ENCODE measurements at regions not wholly inside any gene's neighbourhood (a gene's known extent, or its start where the extent isn't known, plus 50 kb on each side); places are given as distances from the start of the nearest gene placed in this dataset.

DNA sequence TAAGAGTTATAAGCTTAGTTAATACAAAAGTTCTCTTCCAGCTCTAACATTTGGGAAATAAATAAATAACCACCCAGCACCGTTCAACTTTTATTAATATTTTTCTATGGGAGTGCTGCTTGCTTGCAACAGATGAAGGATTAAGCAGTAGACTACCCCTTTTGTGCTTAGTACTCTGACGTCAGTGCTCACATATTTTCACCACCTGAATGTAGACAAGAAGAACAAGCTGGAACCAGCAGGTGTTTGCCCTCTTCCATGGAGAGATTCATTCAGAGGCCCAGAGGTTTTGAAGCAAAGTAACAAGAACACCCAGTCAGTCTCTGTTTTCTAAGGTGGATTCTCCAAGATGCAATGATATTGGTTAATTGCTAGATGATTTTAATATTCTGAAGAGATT lies 307.1 kb upstream of the PIK3C3 start:
- Histone ChIP-seq H3K27me3 (replicated peaks; ENCODE audit: insufficient read depth) (no peaks in the 10 kb centered on the region), H3K27ac (no peak overlapping the region), H3K4me3 (no peak overlapping the region), H3K4me1 (ENCODE audit: control insufficient read depth in 1 of 2, low read depth in 2 of 2) (no peaks in the 10 kb centered on the region), H3K36me3 (no peaks in the 10 kb centered on the region), H3K9me3 (no peaks in the 10 kb centered on the region)
- TF ChIP-seq, protein P1, sequence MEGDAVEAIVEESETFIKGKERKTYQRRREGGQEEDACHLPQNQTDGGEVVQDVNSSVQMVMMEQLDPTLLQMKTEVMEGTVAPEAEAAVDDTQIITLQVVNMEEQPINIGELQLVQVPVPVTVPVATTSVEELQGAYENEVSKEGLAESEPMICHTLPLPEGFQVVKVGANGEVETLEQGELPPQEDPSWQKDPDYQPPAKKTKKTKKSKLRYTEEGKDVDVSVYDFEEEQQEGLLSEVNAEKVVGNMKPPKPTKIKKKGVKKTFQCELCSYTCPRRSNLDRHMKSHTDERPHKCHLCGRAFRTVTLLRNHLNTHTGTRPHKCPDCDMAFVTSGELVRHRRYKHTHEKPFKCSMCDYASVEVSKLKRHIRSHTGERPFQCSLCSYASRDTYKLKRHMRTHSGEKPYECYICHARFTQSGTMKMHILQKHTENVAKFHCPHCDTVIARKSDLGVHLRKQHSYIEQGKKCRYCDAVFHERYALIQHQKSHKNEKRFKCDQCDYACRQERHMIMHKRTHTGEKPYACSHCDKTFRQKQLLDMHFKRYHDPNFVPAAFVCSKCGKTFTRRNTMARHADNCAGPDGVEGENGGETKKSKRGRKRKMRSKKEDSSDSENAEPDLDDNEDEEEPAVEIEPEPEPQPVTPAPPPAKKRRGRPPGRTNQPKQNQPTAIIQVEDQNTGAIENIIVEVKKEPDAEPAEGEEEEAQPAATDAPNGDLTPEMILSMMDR (IDR thresholded peaks at IDR 0.05), result no peak
- ATAC-seq (ENCODE audit: insufficient number of reproducible peaks, low FRiP score, low read depth) (no peak), DNase-seq (ENCODE audit: low spot score) (no peak)

DNA sequence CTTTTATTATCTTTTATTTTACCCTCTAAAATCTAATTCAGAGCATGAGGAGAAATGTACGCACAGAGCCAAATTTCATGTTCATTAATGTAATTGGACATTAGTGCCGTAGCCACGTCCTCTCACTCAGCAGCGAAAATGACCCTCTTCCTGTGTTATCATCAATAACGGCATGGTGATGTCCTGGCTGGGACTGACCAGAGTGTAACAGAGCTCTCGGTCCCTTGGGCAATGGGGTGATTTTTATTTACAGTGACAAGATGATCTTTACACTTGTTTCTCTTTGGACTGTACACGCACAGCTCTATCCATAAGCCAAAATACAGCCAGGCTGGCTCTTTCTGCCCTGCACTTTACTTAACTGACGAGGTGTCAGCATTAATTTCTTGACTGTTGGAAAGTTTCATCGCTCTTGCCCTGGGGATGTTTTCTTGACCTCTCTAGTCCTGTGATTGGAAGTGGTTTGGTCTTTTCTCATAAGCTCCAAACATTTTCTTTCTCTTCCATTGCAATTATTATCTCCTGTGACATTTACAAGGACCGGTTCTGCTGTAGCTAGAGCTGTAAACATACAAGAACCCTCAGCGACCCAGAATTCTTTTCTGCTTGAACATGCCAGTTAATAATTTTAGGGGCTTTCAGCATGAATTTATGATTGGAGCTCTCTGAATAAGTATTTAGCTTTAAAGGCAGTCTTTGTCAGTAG lies 308.0 kb upstream of the PIK3C3 start:
- H3K4me3 ChIP-seq, result no peak overlapping the region
- no peaks in the 10 kb centered on the region for H3K9me3 ChIP-seq
- no peak for DNase-seq (ENCODE audit: low spot score)
- no peak overlapping the region for H3K27ac ChIP-seq
- TF ChIP-seq, protein P1 (IDR thresholded peaks at IDR 0.05), result no peak
- H3K36me3 ChIP-seq, result no peaks in the 10 kb centered on the region
- ATAC-seq (ENCODE audit: insufficient number of reproducible peaks, low FRiP score, low read depth), result no peak
- no peaks in the 10 kb centered on the region for H3K4me1 ChIP-seq (ENCODE audit: control insufficient read depth in 1 of 2, low read depth in 2 of 2)
- no peaks in the 10 kb centered on the region for H3K27me3 ChIP-seq (replicated peaks; ENCODE audit: insufficient read depth)

DNA sequence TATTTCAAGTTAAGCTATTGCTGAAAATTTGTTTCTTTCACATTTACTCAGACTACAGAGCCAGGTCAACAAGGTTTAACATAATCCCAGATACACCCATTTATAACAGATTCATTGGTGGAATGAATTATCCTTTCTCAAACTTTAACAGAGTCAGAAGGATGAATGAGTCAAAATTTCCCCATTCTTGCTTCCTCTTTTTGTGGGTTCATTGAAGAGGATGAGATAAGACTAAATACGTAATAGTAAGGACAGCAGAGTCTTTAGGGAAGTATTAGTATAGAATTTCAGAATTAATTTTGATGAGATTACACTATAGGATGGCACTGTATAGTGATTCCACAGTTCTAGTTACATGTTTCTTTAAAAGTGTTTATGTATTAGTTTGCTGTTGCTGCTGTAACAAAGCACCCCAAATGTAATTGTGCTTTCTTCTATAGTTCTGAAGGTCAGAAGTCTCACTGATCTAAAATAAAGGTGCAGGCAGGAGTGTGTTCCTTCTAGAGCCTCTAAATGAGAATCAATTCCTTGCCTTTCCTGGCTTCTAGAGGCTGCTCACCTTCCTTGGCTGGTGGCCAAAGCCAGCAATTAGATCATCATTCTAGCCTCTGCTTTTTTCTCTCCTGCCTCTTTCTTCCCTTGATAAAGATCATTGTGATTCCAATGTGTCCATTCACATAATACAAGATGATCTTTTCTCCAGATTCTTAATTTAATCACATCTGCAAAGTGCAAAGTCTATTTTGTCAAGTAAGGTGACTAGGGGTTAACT lies 309.3 kb upstream of the PIK3C3 start:
- no peak for ATAC-seq (ENCODE audit: insufficient number of reproducible peaks, low FRiP score, low read depth)
- TF ChIP-seq, protein P1 (IDR thresholded peaks at IDR 0.05), result no peak
- Histone ChIP-seq H3K4me3 (no peak overlapping the region), H3K9me3 (no peaks in the 10 kb centered on the region), H3K36me3 (no peaks in the 10 kb centered on the region), H3K27me3 (replicated peaks; ENCODE audit: insufficient read depth) (no peaks in the 10 kb centered on the region), H3K4me1 (ENCODE audit: control insufficient read depth in 1 of 2, low read depth in 2 of 2) (no peaks in the 10 kb centered on the region), H3K27ac (no peak overlapping the region)
- DNase-seq (ENCODE audit: low spot score), result no peak

DNA sequence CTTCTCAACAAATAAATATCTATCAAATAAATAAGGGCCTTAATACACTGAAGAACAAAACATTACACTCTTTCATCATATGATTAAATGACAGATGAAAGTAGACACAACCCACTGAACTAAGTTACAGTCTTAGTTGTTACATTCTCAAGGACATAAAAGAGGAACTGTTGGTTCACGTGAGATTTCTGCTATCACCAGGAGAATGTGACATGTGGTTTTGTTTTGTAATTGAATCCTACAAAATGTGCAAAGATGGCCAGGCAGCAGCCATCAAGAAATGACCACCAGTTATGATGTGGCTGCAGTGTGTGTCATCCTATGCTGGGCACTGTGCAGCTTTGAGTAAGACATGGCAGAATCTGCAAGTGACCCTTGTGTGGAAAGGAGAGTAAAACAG lies 310.6 kb upstream of the PIK3C3 start:
- H3K36me3 ChIP-seq, result no peaks in the 10 kb centered on the region
- DNase-seq (ENCODE audit: low spot score), result no peak
- no peak overlapping the region for H3K4me3 ChIP-seq
- H3K27me3 ChIP-seq (replicated peaks; ENCODE audit: insufficient read depth), result no peaks in the 10 kb centered on the region
- H3K4me1 ChIP-seq (ENCODE audit: control insufficient read depth in 1 of 2, low read depth in 2 of 2), result no peaks in the 10 kb centered on the region
- no peak overlapping the region for H3K27ac ChIP-seq
- TF ChIP-seq, protein P1 (IDR thresholded peaks at IDR 0.05), result no peak
- H3K9me3 ChIP-seq, result no peaks in the 10 kb centered on the region
- ATAC-seq (ENCODE audit: insufficient number of reproducible peaks, low FRiP score, low read depth), result no peak

DNA sequence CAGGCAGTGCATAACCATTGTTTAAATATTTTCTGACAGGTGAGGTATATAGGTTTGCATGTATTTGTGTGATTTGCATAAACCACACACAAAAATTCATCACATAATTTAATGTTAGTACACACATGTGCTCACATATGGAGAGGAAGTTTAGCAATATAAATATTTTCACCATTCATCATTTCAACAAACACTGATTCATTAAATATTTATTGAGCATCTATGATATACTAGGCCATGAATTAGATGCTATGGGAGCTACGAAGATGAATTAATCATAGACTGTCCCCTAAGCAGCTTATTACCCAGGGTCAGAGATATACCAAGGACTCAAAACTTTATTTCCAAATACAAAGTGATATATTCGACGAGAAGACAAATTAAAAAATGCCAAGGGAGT lies 311.6 kb upstream of the PIK3C3 start:
- TF ChIP-seq, protein P1 (IDR thresholded peaks at IDR 0.05), result no peak
- ATAC-seq (ENCODE audit: insufficient number of reproducible peaks, low FRiP score, low read depth) (no peak), DNase-seq (ENCODE audit: low spot score) (no peak)
- H3K36me3 ChIP-seq, result no peaks in the 10 kb centered on the region
- H3K4me3 ChIP-seq, result no peak overlapping the region
- no peaks in the 10 kb centered on the region for H3K9me3 ChIP-seq
- H3K4me1 ChIP-seq (ENCODE audit: control insufficient read depth in 1 of 2, low read depth in 2 of 2), result no peaks in the 10 kb centered on the region
- H3K27me3 ChIP-seq (replicated peaks; ENCODE audit: insufficient read depth), result no peaks in the 10 kb centered on the region
- no peak overlapping the region for H3K27ac ChIP-seq
